ENCODE measurements at regions not wholly inside any gene's neighbourhood (a gene's known extent, or its start where the extent isn't known, plus 50 kb on each side); places are given as distances from the start of the nearest gene placed in this dataset.

- Histone ChIP-seq H2AFZ (ENCODE audit: low read depth, low read length) (no peak overlapping the region), H3K4me2 (ENCODE audit: low read length) (no peak overlapping the region), H3K27ac (ENCODE audit: low read length) (no peak overlapping the region), H3K9ac (ENCODE audit: low read length) (no peak overlapping the region), H3K9me3 (ENCODE audit: low read length) (no peaks in the 10 kb centered on the region), H3K9me2 (ENCODE audit: insufficient read depth, low read length) (no peaks in the 10 kb centered on the region), H4K20me1 (ENCODE audit: insufficient read depth) (no peaks in the 10 kb centered on the region), H3K4me3 (ENCODE audit: low read length) (no peak overlapping the region), H3K27me3 (ENCODE audit: insufficient read depth, low read depth, low read length) (no peaks in the 10 kb centered on the region), H3K36me3 (ENCODE audit: insufficient read depth, low read length) (no peaks in the 10 kb centered on the region), H3K79me2 (replicated peaks; ENCODE audit: insufficient read depth, low read length) (no peaks in the 10 kb centered on the region), H3F3A (ENCODE audit: insufficient read depth, low read length, poor library complexity, severe bottlenecking) (no peaks in the 10 kb centered on the region)
- no peak for TF ChIP-seq POLR2AphosphoS5 (IDR thresholded peaks at IDR 0.05)
- no peak for TF ChIP-seq EZH2 (IDR thresholded peaks at IDR 0.05; ENCODE audit: borderline replicate concordance, insufficient read depth, low read length, poor library complexity, severe bottlenecking)
- TF ChIP-seq, protein P1, sequence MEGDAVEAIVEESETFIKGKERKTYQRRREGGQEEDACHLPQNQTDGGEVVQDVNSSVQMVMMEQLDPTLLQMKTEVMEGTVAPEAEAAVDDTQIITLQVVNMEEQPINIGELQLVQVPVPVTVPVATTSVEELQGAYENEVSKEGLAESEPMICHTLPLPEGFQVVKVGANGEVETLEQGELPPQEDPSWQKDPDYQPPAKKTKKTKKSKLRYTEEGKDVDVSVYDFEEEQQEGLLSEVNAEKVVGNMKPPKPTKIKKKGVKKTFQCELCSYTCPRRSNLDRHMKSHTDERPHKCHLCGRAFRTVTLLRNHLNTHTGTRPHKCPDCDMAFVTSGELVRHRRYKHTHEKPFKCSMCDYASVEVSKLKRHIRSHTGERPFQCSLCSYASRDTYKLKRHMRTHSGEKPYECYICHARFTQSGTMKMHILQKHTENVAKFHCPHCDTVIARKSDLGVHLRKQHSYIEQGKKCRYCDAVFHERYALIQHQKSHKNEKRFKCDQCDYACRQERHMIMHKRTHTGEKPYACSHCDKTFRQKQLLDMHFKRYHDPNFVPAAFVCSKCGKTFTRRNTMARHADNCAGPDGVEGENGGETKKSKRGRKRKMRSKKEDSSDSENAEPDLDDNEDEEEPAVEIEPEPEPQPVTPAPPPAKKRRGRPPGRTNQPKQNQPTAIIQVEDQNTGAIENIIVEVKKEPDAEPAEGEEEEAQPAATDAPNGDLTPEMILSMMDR (IDR thresholded peaks at IDR 0.05; ENCODE audit: poor library complexity, severe bottlenecking): no peak
- TF ChIP-seq EP300 (conservative IDR thresholded peaks at IDR 0.05; ENCODE audit: poor library complexity, severe bottlenecking): no peak
- no peak for TF ChIP-seq REST (IDR thresholded peaks at IDR 0.05; ENCODE audit: borderline replicate concordance)
- TF ChIP-seq RAD21 (conservative IDR thresholded peaks at IDR 0.05): no peak
- TF ChIP-seq SMC3 (conservative IDR thresholded peaks at IDR 0.05; ENCODE audit: poor library complexity): no peak
- TF ChIP-seq TAF1 (IDR thresholded peaks at IDR 0.05; ENCODE audit: low read depth): no peak
- TF ChIP-seq MXI1 (conservative IDR thresholded peaks at IDR 0.05; ENCODE audit: poor library complexity, severe bottlenecking): no peak
These were observed 111.2 kb downstream of the SH3TC2 start for GRCh38 chr5:148951612-148952011.

DNA sequence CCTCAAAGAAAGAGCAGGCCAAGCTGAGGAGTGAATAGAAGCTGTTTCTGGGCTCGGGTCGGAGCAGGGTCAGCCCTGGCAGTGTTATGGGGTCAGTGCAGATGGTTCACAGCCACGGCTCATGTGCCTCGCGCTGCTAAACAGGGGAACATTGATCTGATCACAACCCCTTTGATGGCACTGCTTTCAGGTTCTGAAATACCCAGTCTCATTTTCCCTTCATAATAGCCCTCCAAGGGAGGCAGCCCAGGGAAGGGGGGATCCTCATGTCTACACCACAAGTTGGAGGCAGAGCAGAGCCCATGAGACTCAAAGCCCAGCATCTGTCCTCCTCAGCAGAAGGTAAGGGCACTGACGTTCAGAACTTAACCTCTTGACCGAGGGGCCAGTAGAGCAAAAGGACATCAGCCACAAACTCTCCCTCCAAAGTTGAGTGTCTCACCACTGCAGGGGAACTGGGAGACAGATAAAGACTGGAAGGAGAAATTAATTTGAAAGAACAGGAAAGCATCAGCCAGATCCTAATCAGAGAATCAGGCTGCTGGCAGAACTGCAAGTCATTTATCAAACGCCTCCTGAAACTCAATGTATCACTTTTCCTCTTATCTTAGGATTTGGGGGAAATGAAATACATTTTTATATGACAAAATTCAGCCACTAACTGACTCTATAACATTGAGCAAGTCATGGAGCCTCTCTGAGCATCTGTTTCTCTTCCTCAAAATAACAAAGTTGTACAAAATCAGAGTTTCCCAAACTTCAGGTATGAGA is 110.6 kb downstream of the SH3TC2 start:
- no peak for TF ChIP-seq EP300 (conservative IDR thresholded peaks at IDR 0.05; ENCODE audit: poor library complexity, severe bottlenecking)
- TF ChIP-seq EZH2 (IDR thresholded peaks at IDR 0.05; ENCODE audit: borderline replicate concordance, insufficient read depth, low read length, poor library complexity, severe bottlenecking): no peak
- no peak for TF ChIP-seq MXI1 (conservative IDR thresholded peaks at IDR 0.05; ENCODE audit: poor library complexity, severe bottlenecking)
- TF ChIP-seq POLR2AphosphoS5 (IDR thresholded peaks at IDR 0.05): no peak
- TF ChIP-seq, protein P1 (IDR thresholded peaks at IDR 0.05; ENCODE audit: poor library complexity, severe bottlenecking): no peak
- no peak for TF ChIP-seq SMC3 (conservative IDR thresholded peaks at IDR 0.05; ENCODE audit: poor library complexity)
- no peak for TF ChIP-seq REST (IDR thresholded peaks at IDR 0.05; ENCODE audit: borderline replicate concordance)
- no peak for TF ChIP-seq RAD21 (conservative IDR thresholded peaks at IDR 0.05)
- Histone ChIP-seq H3K4me3 (ENCODE audit: low read length) (no peak overlapping the region), H3K79me2 (replicated peaks; ENCODE audit: insufficient read depth, low read length) (no peaks in the 10 kb centered on the region), H3K27me3 (ENCODE audit: insufficient read depth, low read depth, low read length) (no peaks in the 10 kb centered on the region), H3K4me2 (ENCODE audit: low read length) (no peak overlapping the region), H3K36me3 (ENCODE audit: insufficient read depth, low read length) (no peaks in the 10 kb centered on the region), H3K9me3 (ENCODE audit: low read length) (no peaks in the 10 kb centered on the region), H3K9ac (ENCODE audit: low read length) (no peak overlapping the region), H2AFZ (ENCODE audit: low read depth, low read length) (no peak overlapping the region), H3K9me2 (ENCODE audit: insufficient read depth, low read length) (no peaks in the 10 kb centered on the region), H3F3A (ENCODE audit: insufficient read depth, low read length, poor library complexity, severe bottlenecking) (no peaks in the 10 kb centered on the region), H4K20me1 (ENCODE audit: insufficient read depth) (no peaks in the 10 kb centered on the region), H3K27ac (ENCODE audit: low read length) (no peak overlapping the region)
